Transverse colon (tissue), 3 donors: ENCODE measurements at regions not wholly inside any gene's neighbourhood (a gene's known extent, or its start where the extent isn't known, plus 50 kb on each side); places are given as distances from the start of the nearest gene placed in this dataset.
"Not testable (repeated sequence)": the region's sequence is repeated elsewhere in the genome, so short reads cannot be mapped to it uniquely, and the experiment has no call there.

Experiments used
- CTCF ChIP-seq, 5 experiments: fragments of 200-600 bp in 3 of 5; fragments of 450-650 bp in 2 of 5; sonication (generic) in 3 of 5; IDR thresholded peaks; 1 replicate in 2 of 5; 2 replicates in 3 of 5; pipeline ENCODE4 v1.5.1; 2016 to 2017; ENCODE audit warnings: antibody characterized with exemption in 5 of 5, inconsistent platforms in 3 of 5, mild to moderate bottlenecking in 2 of 5, moderate library complexity in 1 of 5
- POLR2A ChIP-seq: fragments of 450-650 bp; IDR thresholded peaks from one replicate; pipeline ENCODE4 v1.6.1; 2016; ENCODE audit warnings: antibody characterized with exemption, mild to moderate bottlenecking, moderate library complexity

GRCh38 chr1:121538148-121538547 is 353.4 kb downstream of the SRGAP2C start:
- TF ChIP-seq POLR2A; CTCF (IDR thresholded peaks at IDR 0.05): not testable (repeated sequence)
